RPMI8226 (cell line): ENCODE measurements at regions not wholly inside any gene's neighbourhood (a gene's known extent, or its start where the extent isn't known, plus 50 kb on each side); places are given as distances from the start of the nearest gene placed in this dataset.
"Not testable (repeated sequence)": the region's sequence is repeated elsewhere in the genome, so short reads cannot be mapped to it uniquely, and the experiment has no call there.

Experiments used
- DNase-seq: peaks from one replicate; pipeline ENCODE4 v3.0.0-alpha.2; 2015

- no peak for DNase-seq
Measured at GRCh38 chr12:23282701-23283100, 657.7 kb downstream of the ETNK1 start.

- not testable (repeated sequence) for DNase-seq
Measured at GRCh38 chr12:23285764-23286530, 661.0 kb downstream of the ETNK1 start.

- DNase-seq, result no peak
Measured at GRCh38 chr12:23290627-23291330, 658.7 kb downstream of the SOX5 start.

GRCh38 chr12:23303220-23303619 is 646.2 kb downstream of the SOX5 start:
- no peak for DNase-seq

GRCh38 chr12:23303821-23304220 is 645.6 kb downstream of the SOX5 start:
- no peak for DNase-seq

- no peak for DNase-seq
Measured at GRCh38 chr12:23333938-23334337, 615.5 kb downstream of the SOX5 start.

GRCh38 chr12:23335593-23335992 is 613.9 kb downstream of the SOX5 start:
- no peak for DNase-seq

- no peak for DNase-seq
Measured at GRCh38 chr12:23337213-23337612, 612.3 kb downstream of the SOX5 start.

GRCh38 chr12:23340351-23340750 is 609.1 kb downstream of the SOX5 start:
- DNase-seq, result no peak

- no peak for DNase-seq
Measured at GRCh38 chr12:23342407-23342806, 607.1 kb downstream of the SOX5 start.

GRCh38 chr12:23349564-23349963 is 599.9 kb downstream of the SOX5 start:
- DNase-seq, result no peak

- no peak for DNase-seq
Measured at GRCh38 chr12:23350808-23351207, 598.7 kb downstream of the SOX5 start.

- no peak for DNase-seq
Measured at GRCh38 chr12:23352670-23353069, 596.8 kb downstream of the SOX5 start.

GRCh38 chr12:23354800-23355199 is 594.7 kb downstream of the SOX5 start:
- no peak for DNase-seq

- no peak for DNase-seq
Measured at GRCh38 chr12:23356440-23356839, 593.0 kb downstream of the SOX5 start.

GRCh38 chr12:23356927-23357708 is 592.4 kb downstream of the SOX5 start:
- no peak for DNase-seq

- DNase-seq, result no peak
Measured at GRCh38 chr12:23359975-23360701, 589.3 kb downstream of the SOX5 start.

GRCh38 chr12:23361971-23362370 is 587.5 kb downstream of the SOX5 start:
- no peak for DNase-seq

- DNase-seq, result no peak
Measured at GRCh38 chr12:23368590-23368989, 580.9 kb downstream of the SOX5 start.

GRCh38 chr12:23375621-23376020 is 573.8 kb downstream of the SOX5 start:
- no peak for DNase-seq

- no peak for DNase-seq
Measured at GRCh38 chr12:23376238-23376637, 573.2 kb downstream of the SOX5 start.

- no peak for DNase-seq
Measured at GRCh38 chr12:23380419-23381100, 568.9 kb downstream of the SOX5 start.
